Trophoblast cell (in vitro differentiated cells and primary cell): ENCODE measurements at regions not wholly inside any gene's neighbourhood (a gene's known extent, or its start where the extent isn't known, plus 50 kb on each side); places are given as distances from the start of the nearest gene placed in this dataset.

Experiments used
- DNase-seq, 2 donors: peaks; one replicate each; pipeline ENCODE4 v3.0.0-alpha.2; 2016
- H2AFZ ChIP-seq: 2 replicates; pipeline ENCODE4 v1.6.1; 2013; ENCODE audit warnings: low read length, moderate library complexity, mild to moderate bottlenecking; ENCODE audit not compliant: insufficient read depth, poor library complexity
- H2AK5ac ChIP-seq: 2 replicates; pipeline ENCODE4 v1.6.1; 2013; ENCODE audit warnings: mild to moderate bottlenecking, low read length
- H2BK120ac ChIP-seq: 2 replicates; pipeline ENCODE4 v1.6.1; 2013; ENCODE audit warnings: low read length, mild to moderate bottlenecking, moderate library complexity; ENCODE audit not compliant: insufficient read depth, poor library complexity
- H2BK12ac ChIP-seq: 2 replicates; pipeline ENCODE4 v1.6.1; 2013; ENCODE audit warnings: mild to moderate bottlenecking, low read length, moderate library complexity
- H2BK5ac ChIP-seq: 2 replicates; pipeline ENCODE4 v1.6.1; 2013; ENCODE audit warnings: low read length, low read depth, moderate library complexity, mild to moderate bottlenecking; ENCODE audit not compliant: poor library complexity
- H3K14ac ChIP-seq: 2 replicates; pipeline ENCODE4 v1.6.1; 2013; ENCODE audit warnings: mild to moderate bottlenecking, low read length
- H3K18ac ChIP-seq: 2 replicates; pipeline ENCODE4 v1.6.1; 2013; ENCODE audit warnings: mild to moderate bottlenecking, low read length
- H3K23ac ChIP-seq: 2 replicates; pipeline ENCODE4 v1.6.1; 2013; ENCODE audit warnings: low read length
- H3K27ac ChIP-seq: 2 replicates; pipeline ENCODE4 v1.5.1; 2013; ENCODE audit warnings: low read depth, mild to moderate bottlenecking, inconsistent platforms, low read length, moderate library complexity
- H3K27me3 ChIP-seq: 2 replicates; pipeline ENCODE4 v1.6.1; 2013; ENCODE audit warnings: inconsistent platforms, mild to moderate bottlenecking, low read length, moderate library complexity; ENCODE audit not compliant: insufficient read depth
- H3K36me3 ChIP-seq, 2 experiments: 1 replicate in 1 of 2; 2 replicates in 1 of 2; pipeline ENCODE4 v1.6.1; 2013; ENCODE audit warnings: low read length in 2 of 2, mild to moderate bottlenecking in 2 of 2, moderate library complexity in 1 of 2; ENCODE audit not compliant: insufficient read depth in 2 of 2, control insufficient read depth in 1 of 2
- H3K4ac ChIP-seq: 2 replicates; pipeline ENCODE4 v1.6.1; 2013; ENCODE audit warnings: low read depth, mild to moderate bottlenecking, low read length, moderate library complexity
- H3K4me1 ChIP-seq, 2 experiments: 1 replicate in 1 of 2; 2 replicates in 1 of 2; pipeline ENCODE4 v1.6.1; 2013; ENCODE audit warnings: low read length in 2 of 2, mild to moderate bottlenecking in 2 of 2, moderate library complexity in 1 of 2; ENCODE audit not compliant: insufficient read depth in 2 of 2, control insufficient read depth in 1 of 2
- H3K4me2 ChIP-seq: 2 replicates; pipeline ENCODE4 v1.6.1; 2013; ENCODE audit warnings: inconsistent platforms, mild to moderate bottlenecking, low read length, moderate library complexity
- H3K4me3 ChIP-seq: 2 replicates; pipeline ENCODE4 v1.5.1; 2013; ENCODE audit warnings: mild to moderate bottlenecking, low read depth, low read length, inconsistent platforms
- H3K79me1 ChIP-seq: one replicate; pipeline ENCODE4 v1.6.1; 2013; ENCODE audit warnings: low read length
- H3K79me2 ChIP-seq: 2 replicates; pipeline ENCODE4 v1.6.1; 2013; ENCODE audit warnings: low read length, mild to moderate bottlenecking; ENCODE audit not compliant: control insufficient read depth, insufficient read depth, poor library complexity
- H3K9ac ChIP-seq: 2 replicates; pipeline ENCODE4 v1.6.1; 2013; ENCODE audit warnings: mild to moderate bottlenecking, low read length
- H3K9me3 ChIP-seq: 2 replicates; pipeline ENCODE4 v1.6.1; 2013; ENCODE audit warnings: low read depth, mild to moderate bottlenecking, control low read depth, inconsistent platforms, low read length; ENCODE audit not compliant: insufficient read depth
- H4K12ac ChIP-seq: 2 replicates; pipeline ENCODE4 v1.6.1; 2013; ENCODE audit warnings: low read depth, mild to moderate bottlenecking, low read length, moderate library complexity
- H4K8ac ChIP-seq: 2 replicates; pipeline ENCODE4 v1.6.1; 2013; ENCODE audit warnings: low read depth, mild to moderate bottlenecking, low read length, moderate library complexity
- H4K91ac ChIP-seq: one replicate; pipeline ENCODE4 v1.6.1; 2013; ENCODE audit warnings: low read depth, mild to moderate bottlenecking, low read length, moderate library complexity
- WGBS: extraction: QIAGEN DNeasy Blood & Tissue Kit; methylation state at CpG from one replicate; pipeline ENCODE4 v1.1.7; 2013; ENCODE audit warnings: missing lambda C conversion rate; ENCODE audit not compliant: insufficient read length, insufficient coverage; ENCODE audit errors: extremely low coverage; 5-methylcytosine and 5-hydroxymethylcytosine counted together

- H3K9me3 ChIP-seq = peaks cover 2% of the 10 kb centered on the region
- no peak overlapping the region for H4K8ac ChIP-seq
- H3K18ac ChIP-seq = no peak overlapping the region
- H3K14ac ChIP-seq = no peak overlapping the region
- no peak overlapping the region for H2BK5ac ChIP-seq
- no peak overlapping the region for H4K91ac ChIP-seq
- no peak overlapping the region for H3K4me2 ChIP-seq
- no peak overlapping the region for H4K12ac ChIP-seq
- H3K79me2 ChIP-seq = no peaks in the 10 kb centered on the region
- H3K36me3 ChIP-seq = no peaks in the 10 kb centered on the region
- H3K23ac ChIP-seq = no peak overlapping the region
- no peaks in the 10 kb centered on the region for H3K79me1 ChIP-seq
- H3K4ac ChIP-seq = no peak overlapping the region
- no CpG with 5 or more reads among the region's 7 CpGs for WGBS
- H3K4me3 ChIP-seq = no peak overlapping the region
- peaks cover 0 to 3% of the 10 kb centered on the region in 2 experiments for H3K4me1 ChIP-seq
- DNase-seq = peak in 1 of 2 donors; percentile 55
- H2AK5ac ChIP-seq = no peak overlapping the region
- H2BK120ac ChIP-seq = no peak overlapping the region
- H2AFZ ChIP-seq = no peak overlapping the region
- no peak overlapping the region for H3K27ac ChIP-seq
- no peak overlapping the region for H3K9ac ChIP-seq
- H3K27me3 ChIP-seq = peaks cover 20% of the 10 kb centered on the region
- H2BK12ac ChIP-seq = no peak overlapping the region
These were observed 59.3 kb upstream of the ID3 start for GRCh38 chr1:23618586-23619083.

DNA sequence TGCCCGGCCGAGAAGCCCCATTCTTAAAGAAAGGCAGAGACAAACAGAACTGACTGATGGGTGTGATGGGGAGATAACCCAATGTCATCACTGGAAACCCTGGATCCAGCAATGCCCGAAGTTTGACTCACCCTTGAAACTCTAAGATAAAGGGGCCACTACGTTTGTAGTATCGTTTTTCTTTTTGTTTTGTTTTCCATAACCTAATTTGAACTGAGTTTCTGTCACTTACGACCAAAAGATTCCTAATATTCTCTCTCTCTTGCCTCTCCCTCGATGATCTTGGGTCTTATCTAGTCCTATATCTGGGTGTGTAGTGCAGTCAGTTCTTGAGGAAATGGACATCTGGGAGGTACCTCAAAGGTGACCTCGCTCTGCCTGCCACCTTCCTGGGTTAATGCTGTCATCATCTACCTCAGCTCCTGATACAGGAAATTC is 57.8 kb upstream of the ID3 start:
- no peak overlapping the region for H2AK5ac ChIP-seq
- H3K4me3 ChIP-seq = no peak overlapping the region
- H3K18ac ChIP-seq = no peak overlapping the region
- peaks cover 0 to 3% of the 10 kb centered on the region in 2 experiments for H3K4me1 ChIP-seq
- H3K9me3 ChIP-seq = peaks cover 2% of the 10 kb centered on the region
- no peak overlapping the region for H2BK12ac ChIP-seq
- no peak overlapping the region for H3K9ac ChIP-seq
- no CpG with 5 or more reads among the region's 8 CpGs for WGBS
- H4K91ac ChIP-seq = no peak overlapping the region
- H2BK120ac ChIP-seq = no peak overlapping the region
- no peak overlapping the region for H3K27ac ChIP-seq
- H3K79me2 ChIP-seq = no peaks in the 10 kb centered on the region
- no peaks in the 10 kb centered on the region for H3K79me1 ChIP-seq
- no peak for DNase-seq
- no peak overlapping the region for H3K4ac ChIP-seq
- H3K14ac ChIP-seq = no peak overlapping the region
- H3K36me3 ChIP-seq = no peaks in the 10 kb centered on the region
- no peak overlapping the region for H3K4me2 ChIP-seq
- H2AFZ ChIP-seq = no peak overlapping the region
- no peak overlapping the region for H4K12ac ChIP-seq
- H2BK5ac ChIP-seq = no peak overlapping the region
- no peak overlapping the region for H3K23ac ChIP-seq
- H4K8ac ChIP-seq = no peak overlapping the region
- peaks cover 20% of the 10 kb centered on the region for H3K27me3 ChIP-seq

- Histone ChIP-seq H3K79me1 (no peaks in the 10 kb centered on the region), H4K8ac (no peak overlapping the region), H3K4me3 (no peak overlapping the region), H3K36me3 (no peaks in the 10 kb centered on the region), H2BK120ac (no peak overlapping the region), H3K23ac (no peak overlapping the region), H3K27me3 (peaks cover 20% of the 10 kb centered on the region), H4K12ac (no peak overlapping the region), H4K91ac (no peak overlapping the region), H3K4me1 (peaks cover 0 to 3% of the 10 kb centered on the region in 2 experiments), H2AFZ (no peak overlapping the region), H3K4me2 (no peak overlapping the region), H3K9me3 (peaks cover 2% of the 10 kb centered on the region), H2BK12ac (no peak overlapping the region), H2AK5ac (no peak overlapping the region), H3K79me2 (no peaks in the 10 kb centered on the region), H3K27ac (no peak overlapping the region), H3K4ac (no peak overlapping the region), H2BK5ac (no peak overlapping the region), H3K14ac (no peak overlapping the region), H3K18ac (no peak overlapping the region), H3K9ac (no peak overlapping the region)
- no CpG with 5 or more reads among the region's 5 CpGs for WGBS
- DNase-seq = no peak
These were observed 57.1 kb upstream of the ID3 start for GRCh38 chr1:23616292-23616824.

DNA sequence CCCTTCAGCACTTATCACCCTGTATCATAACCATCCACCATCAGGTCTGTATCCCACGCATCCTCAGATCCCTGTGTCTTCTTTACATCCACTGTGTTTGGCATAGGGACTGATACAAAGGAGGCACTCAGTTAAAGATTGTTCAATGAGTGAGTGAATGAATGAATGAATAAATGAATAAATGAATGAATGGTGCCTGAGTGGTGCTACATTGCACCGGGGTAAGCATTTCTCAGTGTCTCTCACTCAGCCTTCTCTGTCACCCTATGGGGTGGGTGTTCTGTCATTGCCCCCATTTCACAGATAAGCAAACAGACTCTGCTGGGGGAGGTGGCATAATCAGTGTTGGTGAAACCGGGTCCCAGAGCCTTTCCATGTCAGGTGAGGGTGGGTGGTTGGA is 56.6 kb upstream of the ID3 start:
- Histone ChIP-seq H3K23ac (no peak overlapping the region), H3K4me1 (peaks cover 0 to 3% of the 10 kb centered on the region in 2 experiments), H2BK12ac (no peak overlapping the region), H3K27me3 (peaks cover 20% of the 10 kb centered on the region), H3K14ac (no peak overlapping the region), H3K4me3 (no peak overlapping the region), H3K27ac (no peak overlapping the region), H3K9me3 (peaks cover 2% of the 10 kb centered on the region), H3K18ac (no peak overlapping the region), H3K79me1 (no peaks in the 10 kb centered on the region), H4K12ac (no peak overlapping the region), H3K4ac (no peak overlapping the region), H2AFZ (no peak overlapping the region), H4K91ac (no peak overlapping the region), H2BK120ac (no peak overlapping the region), H4K8ac (no peak overlapping the region), H3K4me2 (no peak overlapping the region), H3K9ac (no peak overlapping the region), H3K36me3 (no peaks in the 10 kb centered on the region), H2AK5ac (no peak overlapping the region), H3K79me2 (no peaks in the 10 kb centered on the region), H2BK5ac (no peak overlapping the region)
- WGBS = no CpG with 5 or more reads among the region's 3 CpGs
- no peak for DNase-seq
